GM23338 (cell line): ENCODE measurements at regions not wholly inside any gene's neighbourhood (a gene's known extent, or its start where the extent isn't known, plus 50 kb on each side); places are given as distances from the start of the nearest gene placed in this dataset.

Source experiments
- ATAC-seq: fragments of 200-7000 bp; cut with Tn5 transposase; 3 replicates; pipeline ENCODE4 v1.9.1; 2020
- DNase-seq: peaks from one replicate; pipeline ENCODE4 v3.0.0-alpha.2; 2015; ENCODE audit warnings: low spot score
- H2AFZ ChIP-seq: fragments of 200-600 bp; sonication (generic); 2 replicates; pipeline ENCODE4 v1.8.0; 2016; ENCODE audit warnings: antibody characterized with exemption, mild to moderate bottlenecking, moderate library complexity
- H3F3A ChIP-seq: fragments of 200-600 bp; sonication (generic); replicated peaks from 2 replicates; pipeline ENCODE4 v1.8.0; 2017; ENCODE audit warnings: antibody characterized with exemption, mixed run types, low read depth
- H3K27ac ChIP-seq: fragments of 200-600 bp; sonication (generic); 2 replicates; pipeline ENCODE4 v1.6.1; 2016; ENCODE audit warnings: low read depth
- H3K27me3 ChIP-seq: fragments of 200-600 bp; sonication (generic); 2 replicates; pipeline ENCODE4 v1.8.0; 2016; ENCODE audit warnings: mild to moderate bottlenecking, mixed run types, moderate library complexity; ENCODE audit not compliant: insufficient read depth
- H3K36me3 ChIP-seq: fragments of 200-600 bp; sonication (generic); 2 replicates; pipeline ENCODE4 v1.8.0; 2016; ENCODE audit warnings: mild to moderate bottlenecking; ENCODE audit not compliant: insufficient read depth
- H3K4me1 ChIP-seq: fragments of 200-600 bp; sonication (generic); 2 replicates; pipeline ENCODE4 v1.8.0; 2016; ENCODE audit warnings: mild to moderate bottlenecking, moderate library complexity; ENCODE audit not compliant: insufficient read depth
- H3K4me2 ChIP-seq: fragments of 200-600 bp; sonication (generic); 2 replicates; pipeline ENCODE4 v1.7.1; 2017; ENCODE audit warnings: mixed run types
- H3K4me3 ChIP-seq: fragments of 200-600 bp; sonication (generic); 2 replicates; pipeline ENCODE4 v1.6.1; 2016; ENCODE audit warnings: mixed run types
- H3K79me2 ChIP-seq: fragments of 200-600 bp; sonication (generic); replicated peaks from 2 replicates; pipeline ENCODE4 v1.8.0; 2017; ENCODE audit warnings: mild to moderate bottlenecking; ENCODE audit not compliant: insufficient read depth
- H3K9me2 ChIP-seq: fragments of 200-600 bp; sonication (generic); 2 replicates; pipeline ENCODE4 v1.8.0; 2017; ENCODE audit not compliant: insufficient read depth
- H4K20me1 ChIP-seq: fragments of 200-600 bp; sonication (generic); replicated peaks from 2 replicates; pipeline ENCODE4 v1.8.0; 2017; ENCODE audit warnings: mild to moderate bottlenecking; ENCODE audit not compliant: insufficient read depth
- H3K27ac Mint-ChIP-seq: 2 replicates; pipeline ENCODE4 v1.8.0; 2020; ENCODE audit warnings: inconsistent platforms, mild to moderate bottlenecking, moderate library complexity, mixed read lengths
- H3K27me3 Mint-ChIP-seq: 3 replicates; pipeline ENCODE4 v1.8.0; 2022; ENCODE audit warnings: low read depth, mild to moderate bottlenecking, moderate library complexity, mixed read lengths, inconsistent platforms; ENCODE audit not compliant: insufficient read depth, poor library complexity
- H3K36me3 Mint-ChIP-seq: 3 replicates; pipeline ENCODE4 v1.8.0; 2021; ENCODE audit warnings: low read depth, mild to moderate bottlenecking, inconsistent platforms, moderate library complexity, mixed read lengths
- H3K4me1 Mint-ChIP-seq: 3 replicates; pipeline ENCODE4 v1.8.0; 2020; ENCODE audit warnings: mild to moderate bottlenecking, inconsistent platforms, mixed read lengths
- H3K4me3 Mint-ChIP-seq: 3 replicates; pipeline ENCODE4 v1.8.0; 2021; ENCODE audit warnings: moderate library complexity, mild to moderate bottlenecking, inconsistent platforms, mixed read lengths
- H3K9me3 Mint-ChIP-seq: 3 replicates; pipeline ENCODE4 v1.8.0; 2020; ENCODE audit warnings: moderate library complexity, mild to moderate bottlenecking, inconsistent platforms, mixed read lengths
- CREB1 ChIP-seq: fragments of 250-450 bp; sonication (Bioruptor Pico); IDR thresholded peaks from 2 replicates; pipeline ENCODE4 v1.5.0; 2020; ENCODE audit warnings: low read depth, mild to moderate bottlenecking, moderate library complexity
- CTCF ChIP-seq, 2 experiments: fragments of 200-600 bp in 1 of 2; sonication (generic) in 1 of 2; conservative IDR thresholded peaks; 2 replicates each; pipeline versions ENCODE4 v1.5.1 to v1.6.1; 2016 to 2017; ENCODE audit warnings: antibody characterized with exemption in 2 of 2, low read depth in 2 of 2, mild to moderate bottlenecking in 2 of 2, moderate library complexity in 1 of 2
- EZH2 ChIP-seq: fragments of 200-600 bp; sonication (generic); IDR thresholded peaks from one replicate; pipeline ENCODE4 v1.8.0; 2017; ENCODE audit warnings: antibody characterized with exemption, mild to moderate bottlenecking, low read depth; ENCODE audit not compliant: unreplicated experiment
- EZH2phosphoT487 ChIP-seq: fragments of 200-600 bp; sonication (generic); IDR thresholded peaks from one replicate; pipeline ENCODE4 v1.8.1; 2018; ENCODE audit warnings: antibody characterized with exemption; ENCODE audit not compliant: unreplicated experiment
- NANOG ChIP-seq: IDR thresholded peaks from 2 replicates; pipeline ENCODE4 v1.6.1; 2016; ENCODE audit warnings: antibody characterized with exemption, borderline replicate concordance
- POLR2AphosphoS5 ChIP-seq: IDR thresholded peaks from 2 replicates; pipeline ENCODE4 v1.6.1; 2016; ENCODE audit warnings: antibody characterized with exemption, low read depth
- STAT1 ChIP-seq: IDR thresholded peaks from one replicate; pipeline ENCODE4 v1.6.1; 2016; ENCODE audit warnings: antibody characterized with exemption; ENCODE audit not compliant: unreplicated experiment
- ZNF331 ChIP-seq: fragments of 250-450 bp; sonication (Bioruptor Pico); IDR thresholded peaks from 2 replicates; pipeline ENCODE4 v1.5.0; 2020; ENCODE audit warnings: low read depth, mild to moderate bottlenecking, moderate library complexity
- TF ChIP-seq, protein P1 (sequence below): IDR thresholded peaks from 2 replicates; pipeline ENCODE4 v1.6.1; 2016; ENCODE audit warnings: antibody characterized with exemption
- TF ChIP-seq, protein P2 (sequence below): IDR thresholded peaks from one replicate; pipeline ENCODE4 v1.6.1; 2018; ENCODE audit warnings: antibody characterized with exemption; ENCODE audit not compliant: unreplicated experiment
- TF ChIP-seq, protein P3 (sequence below): fragments of 250-450 bp; sonication (Bioruptor Pico); IDR thresholded peaks from 2 replicates; pipeline ENCODE4 v1.5.0; 2020; ENCODE audit warnings: mild to moderate bottlenecking, moderate library complexity

GRCh38 chr2:88320076-88320773 lies 132.3 kb downstream of the FOXI3 start:
- no peaks in the 10 kb centered on the region for H3K9me3 Mint-ChIP-seq

More at GRCh38 chr2:88320076-88320773, 132.3 kb downstream of the FOXI3 start:
- Mint-ChIP-seq H3K27ac (no peak overlapping the region), H3K36me3 (no peaks in the 10 kb centered on the region), H3K27me3 (peaks cover 4% of the 10 kb centered on the region), H3K4me3 (no peak overlapping the region), H3K4me1 (peaks cover 13% of the 10 kb centered on the region)
- H3K4me1 ChIP-seq = no peaks in the 10 kb centered on the region
- ATAC-seq (peak; percentile 21; the same call in 2 of the 3 replicates), DNase-seq (no peak)
- TF ChIP-seq, protein P1, sequence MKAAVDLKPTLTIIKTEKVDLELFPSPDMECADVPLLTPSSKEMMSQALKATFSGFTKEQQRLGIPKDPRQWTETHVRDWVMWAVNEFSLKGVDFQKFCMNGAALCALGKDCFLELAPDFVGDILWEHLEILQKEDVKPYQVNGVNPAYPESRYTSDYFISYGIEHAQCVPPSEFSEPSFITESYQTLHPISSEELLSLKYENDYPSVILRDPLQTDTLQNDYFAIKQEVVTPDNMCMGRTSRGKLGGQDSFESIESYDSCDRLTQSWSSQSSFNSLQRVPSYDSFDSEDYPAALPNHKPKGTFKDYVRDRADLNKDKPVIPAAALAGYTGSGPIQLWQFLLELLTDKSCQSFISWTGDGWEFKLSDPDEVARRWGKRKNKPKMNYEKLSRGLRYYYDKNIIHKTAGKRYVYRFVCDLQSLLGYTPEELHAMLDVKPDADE = no peak
- TF ChIP-seq, protein P2, sequence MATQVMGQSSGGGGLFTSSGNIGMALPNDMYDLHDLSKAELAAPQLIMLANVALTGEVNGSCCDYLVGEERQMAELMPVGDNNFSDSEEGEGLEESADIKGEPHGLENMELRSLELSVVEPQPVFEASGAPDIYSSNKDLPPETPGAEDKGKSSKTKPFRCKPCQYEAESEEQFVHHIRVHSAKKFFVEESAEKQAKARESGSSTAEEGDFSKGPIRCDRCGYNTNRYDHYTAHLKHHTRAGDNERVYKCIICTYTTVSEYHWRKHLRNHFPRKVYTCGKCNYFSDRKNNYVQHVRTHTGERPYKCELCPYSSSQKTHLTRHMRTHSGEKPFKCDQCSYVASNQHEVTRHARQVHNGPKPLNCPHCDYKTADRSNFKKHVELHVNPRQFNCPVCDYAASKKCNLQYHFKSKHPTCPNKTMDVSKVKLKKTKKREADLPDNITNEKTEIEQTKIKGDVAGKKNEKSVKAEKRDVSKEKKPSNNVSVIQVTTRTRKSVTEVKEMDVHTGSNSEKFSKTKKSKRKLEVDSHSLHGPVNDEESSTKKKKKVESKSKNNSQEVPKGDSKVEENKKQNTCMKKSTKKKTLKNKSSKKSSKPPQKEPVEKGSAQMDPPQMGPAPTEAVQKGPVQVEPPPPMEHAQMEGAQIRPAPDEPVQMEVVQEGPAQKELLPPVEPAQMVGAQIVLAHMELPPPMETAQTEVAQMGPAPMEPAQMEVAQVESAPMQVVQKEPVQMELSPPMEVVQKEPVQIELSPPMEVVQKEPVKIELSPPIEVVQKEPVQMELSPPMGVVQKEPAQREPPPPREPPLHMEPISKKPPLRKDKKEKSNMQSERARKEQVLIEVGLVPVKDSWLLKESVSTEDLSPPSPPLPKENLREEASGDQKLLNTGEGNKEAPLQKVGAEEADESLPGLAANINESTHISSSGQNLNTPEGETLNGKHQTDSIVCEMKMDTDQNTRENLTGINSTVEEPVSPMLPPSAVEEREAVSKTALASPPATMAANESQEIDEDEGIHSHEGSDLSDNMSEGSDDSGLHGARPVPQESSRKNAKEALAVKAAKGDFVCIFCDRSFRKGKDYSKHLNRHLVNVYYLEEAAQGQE = no peak
- TF ChIP-seq NANOG (no peak), STAT1 (no peak), ZNF331 (CRISPR knock-in tag) (no peak), CTCF (conservative IDR thresholded peaks at IDR 0.05; ENCODE audit: low read depth in 2 of 2) (no peak), EZH2phosphoT487 (no peak), POLR2AphosphoS5 (no peak), EZH2 (no peak), CREB1 (CRISPR knock-in tag) (no peak)
- TF ChIP-seq, protein P3, sequence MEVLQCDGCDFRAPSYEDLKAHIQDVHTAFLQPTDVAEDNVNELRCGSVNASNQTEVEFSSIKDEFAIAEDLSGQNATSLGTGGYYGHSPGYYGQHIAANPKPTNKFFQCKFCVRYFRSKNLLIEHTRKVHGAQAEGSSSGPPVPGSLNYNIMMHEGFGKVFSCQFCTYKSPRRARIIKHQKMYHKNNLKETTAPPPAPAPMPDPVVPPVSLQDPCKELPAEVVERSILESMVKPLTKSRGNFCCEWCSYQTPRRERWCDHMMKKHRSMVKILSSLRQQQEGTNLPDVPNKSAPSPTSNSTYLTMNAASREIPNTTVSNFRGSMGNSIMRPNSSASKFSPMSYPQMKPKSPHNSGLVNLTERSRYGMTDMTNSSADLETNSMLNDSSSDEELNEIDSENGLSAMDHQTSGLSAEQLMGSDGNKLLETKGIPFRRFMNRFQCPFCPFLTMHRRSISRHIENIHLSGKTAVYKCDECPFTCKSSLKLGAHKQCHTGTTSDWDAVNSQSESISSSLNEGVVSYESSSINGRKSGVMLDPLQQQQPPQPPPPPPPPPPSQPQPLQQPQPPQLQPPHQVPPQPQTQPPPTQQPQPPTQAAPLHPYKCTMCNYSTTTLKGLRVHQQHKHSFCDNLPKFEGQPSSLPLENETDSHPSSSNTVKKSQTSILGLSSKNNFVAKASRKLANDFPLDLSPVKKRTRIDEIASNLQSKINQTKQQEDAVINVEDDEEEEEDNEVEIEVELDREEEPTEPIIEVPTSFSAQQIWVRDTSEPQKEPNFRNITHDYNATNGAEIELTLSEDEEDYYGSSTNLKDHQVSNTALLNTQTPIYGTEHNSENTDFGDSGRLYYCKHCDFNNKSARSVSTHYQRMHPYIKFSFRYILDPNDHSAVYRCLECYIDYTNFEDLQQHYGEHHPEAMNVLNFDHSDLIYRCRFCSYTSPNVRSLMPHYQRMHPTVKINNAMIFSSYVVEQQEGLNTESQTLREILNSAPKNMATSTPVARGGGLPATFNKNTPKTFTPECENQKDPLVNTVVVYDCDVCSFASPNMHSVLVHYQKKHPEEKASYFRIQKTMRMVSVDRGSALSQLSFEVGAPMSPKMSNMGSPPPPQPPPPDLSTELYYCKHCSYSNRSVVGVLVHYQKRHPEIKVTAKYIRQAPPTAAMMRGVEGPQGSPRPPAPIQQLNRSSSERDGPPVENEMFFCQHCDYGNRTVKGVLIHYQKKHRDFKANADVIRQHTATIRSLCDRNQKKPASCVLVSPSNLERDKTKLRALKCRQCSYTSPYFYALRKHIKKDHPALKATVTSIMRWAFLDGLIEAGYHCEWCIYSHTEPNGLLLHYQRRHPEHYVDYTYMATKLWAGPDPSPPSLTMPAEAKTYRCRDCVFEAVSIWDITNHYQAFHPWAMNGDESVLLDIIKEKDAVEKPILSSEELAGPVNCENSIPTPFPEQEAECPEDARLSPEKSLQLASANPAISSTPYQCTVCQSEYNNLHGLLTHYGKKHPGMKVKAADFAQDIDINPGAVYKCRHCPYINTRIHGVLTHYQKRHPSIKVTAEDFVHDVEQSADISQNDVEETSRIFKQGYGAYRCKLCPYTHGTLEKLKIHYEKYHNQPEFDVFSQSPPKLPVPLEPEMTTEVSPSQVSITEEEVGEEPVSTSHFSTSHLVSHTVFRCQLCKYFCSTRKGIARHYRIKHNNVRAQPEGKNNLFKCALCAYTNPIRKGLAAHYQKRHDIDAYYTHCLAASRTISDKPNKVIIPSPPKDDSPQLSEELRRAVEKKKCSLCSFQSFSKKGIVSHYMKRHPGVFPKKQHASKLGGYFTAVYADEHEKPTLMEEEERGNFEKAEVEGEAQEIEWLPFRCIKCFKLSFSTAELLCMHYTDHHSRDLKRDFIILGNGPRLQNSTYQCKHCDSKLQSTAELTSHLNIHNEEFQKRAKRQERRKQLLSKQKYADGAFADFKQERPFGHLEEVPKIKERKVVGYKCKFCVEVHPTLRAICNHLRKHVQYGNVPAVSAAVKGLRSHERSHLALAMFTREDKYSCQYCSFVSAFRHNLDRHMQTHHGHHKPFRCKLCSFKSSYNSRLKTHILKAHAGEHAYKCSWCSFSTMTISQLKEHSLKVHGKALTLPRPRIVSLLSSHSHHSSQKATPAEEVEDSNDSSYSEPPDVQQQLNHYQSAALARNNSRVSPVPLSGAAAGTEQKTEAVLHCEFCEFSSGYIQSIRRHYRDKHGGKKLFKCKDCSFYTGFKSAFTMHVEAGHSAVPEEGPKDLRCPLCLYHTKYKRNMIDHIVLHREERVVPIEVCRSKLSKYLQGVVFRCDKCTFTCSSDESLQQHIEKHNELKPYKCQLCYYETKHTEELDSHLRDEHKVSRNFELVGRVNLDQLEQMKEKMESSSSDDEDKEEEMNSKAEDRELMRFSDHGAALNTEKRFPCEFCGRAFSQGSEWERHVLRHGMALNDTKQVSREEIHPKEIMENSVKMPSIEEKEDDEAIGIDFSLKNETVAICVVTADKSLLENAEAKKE = no peak
- no peaks in the 10 kb centered on the region for H3K79me2 ChIP-seq
- no peak overlapping the region for H3K4me3 ChIP-seq
- no peaks in the 10 kb centered on the region for H4K20me1 ChIP-seq
- no peaks in the 10 kb centered on the region for H3K9me2 ChIP-seq
- no peaks in the 10 kb centered on the region for H3K27me3 ChIP-seq
- no peak overlapping the region for H3K27ac ChIP-seq
- no peaks in the 10 kb centered on the region for H3K36me3 ChIP-seq
- no peaks in the 10 kb centered on the region for H3F3A ChIP-seq
- H2AFZ ChIP-seq = peak overlapping the region; percentile 28; the same call in 1 of the 2 replicates
- H3K4me2 ChIP-seq = no peak overlapping the region
